ENCODE measurements at regions not wholly inside any gene's neighbourhood (a gene's known extent, or its start where the extent isn't known, plus 50 kb on each side); places are given as distances from the start of the nearest gene placed in this dataset.
"Not testable (repeated sequence)": the region's sequence is repeated elsewhere in the genome, so short reads cannot be mapped to it uniquely, and the experiment has no call there.

DNA sequence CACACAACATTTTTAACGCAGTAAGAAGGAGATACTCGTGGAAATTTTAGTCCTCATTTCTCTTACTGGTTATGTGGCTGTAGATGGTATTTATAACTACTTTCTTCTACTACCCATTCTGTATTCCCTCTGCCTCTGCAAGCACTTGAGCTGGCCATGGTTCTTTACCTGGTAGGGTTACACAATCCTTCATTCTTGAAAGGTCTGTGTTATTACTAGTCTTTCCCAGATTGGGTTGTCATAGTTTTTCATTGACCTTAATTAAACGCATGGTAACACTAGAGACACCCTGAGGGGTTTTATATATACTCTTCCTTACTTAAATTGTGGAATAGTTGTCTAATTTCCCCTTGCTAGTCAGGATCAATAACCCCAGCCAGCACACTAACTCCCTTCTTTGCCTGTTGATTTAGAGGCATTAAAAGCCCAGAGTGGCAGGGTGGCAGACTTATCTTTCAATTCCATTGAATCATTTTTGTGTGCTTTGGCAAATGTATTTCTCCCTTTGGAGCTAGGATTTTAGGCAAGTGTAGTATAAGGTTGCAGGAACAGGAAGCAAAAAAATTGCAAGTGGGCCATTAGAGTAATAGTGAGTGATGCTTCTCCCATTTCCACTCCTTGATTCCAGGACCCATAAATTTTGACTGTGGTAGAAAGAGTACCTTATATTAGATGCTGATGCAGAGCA is 113.6 kb upstream of the EMCN start:
- DNase-seq, result no peak

DNA sequence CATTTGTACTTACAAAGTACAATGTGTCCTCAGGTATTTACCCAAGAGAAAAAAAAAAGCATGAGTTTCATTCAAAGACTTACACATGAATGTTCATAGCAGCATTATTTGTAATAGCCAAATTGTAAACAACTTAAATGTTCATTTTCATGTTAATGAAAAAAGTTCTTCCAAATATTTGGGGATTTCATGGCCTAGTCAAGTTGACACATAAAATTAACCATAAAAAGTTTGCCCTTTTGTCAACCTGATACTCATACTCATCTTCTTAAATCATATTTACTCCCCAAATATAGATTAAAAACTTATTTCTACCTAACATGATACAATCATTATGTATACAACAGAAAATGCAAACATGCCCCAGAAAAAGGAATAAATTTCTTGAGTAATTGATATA is 112.5 kb upstream of the EMCN start:
- no peak for DNase-seq

DNA sequence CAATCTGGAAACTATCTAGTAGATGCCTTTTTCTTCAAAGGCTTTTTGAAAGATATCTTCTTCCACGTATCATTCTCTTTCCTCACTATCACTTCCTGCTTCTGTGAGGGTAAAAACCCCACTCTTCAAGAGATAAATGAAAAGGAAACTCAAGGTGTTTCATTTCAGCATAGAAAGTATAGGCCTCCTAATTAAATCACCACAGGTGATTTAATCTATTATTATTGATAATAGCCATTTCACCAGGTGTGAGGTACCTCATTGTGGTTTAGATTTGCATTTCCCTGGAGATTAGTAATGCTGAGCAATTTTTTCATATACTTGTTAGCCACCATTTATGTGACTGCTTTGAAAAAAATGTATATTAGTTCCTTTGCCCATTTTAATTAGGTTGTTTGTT is 92.0 kb upstream of the EMCN start:
- no peak for DNase-seq

DNA sequence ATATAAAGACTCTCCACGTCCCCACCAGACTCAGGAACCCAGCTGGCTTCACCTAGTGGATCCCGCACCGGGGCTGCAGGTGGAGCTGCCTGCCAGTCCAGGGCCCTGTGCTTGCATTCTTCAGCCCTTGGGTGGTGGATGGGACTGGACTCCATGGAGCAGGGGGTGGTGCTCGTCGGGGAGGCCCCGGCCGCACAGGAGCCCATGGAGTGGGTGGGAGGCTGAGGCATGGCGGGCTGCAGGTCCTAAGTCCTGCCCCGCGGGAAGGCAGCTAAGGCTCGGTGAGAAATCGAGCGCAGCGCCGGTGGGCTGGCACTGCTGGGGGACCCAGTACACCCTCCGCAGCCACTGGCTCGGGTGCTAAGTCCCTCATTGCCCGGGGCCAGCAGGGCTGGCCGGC is 90.8 kb upstream of the EMCN start:
- not testable (repeated sequence) for DNase-seq

DNA sequence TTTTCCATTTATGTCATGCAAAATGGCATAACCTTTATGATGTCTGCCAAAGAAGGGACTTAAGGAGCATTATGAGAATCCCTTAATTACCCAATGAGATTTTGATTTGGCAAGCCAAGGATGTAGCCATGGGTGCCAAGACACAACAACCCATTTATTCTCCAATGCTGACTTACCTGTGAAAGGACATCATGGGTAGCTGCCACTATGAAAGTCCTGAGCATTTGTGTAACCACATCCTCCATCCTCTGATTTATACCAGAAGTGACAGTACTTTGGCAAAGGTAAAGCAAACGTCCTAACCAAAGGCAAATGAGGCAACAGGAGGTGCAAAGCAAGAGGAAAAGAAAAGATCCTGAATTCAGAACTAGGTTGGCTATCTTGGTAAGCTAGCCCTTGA is 87.3 kb upstream of the EMCN start:
- no peak for DNase-seq

DNA sequence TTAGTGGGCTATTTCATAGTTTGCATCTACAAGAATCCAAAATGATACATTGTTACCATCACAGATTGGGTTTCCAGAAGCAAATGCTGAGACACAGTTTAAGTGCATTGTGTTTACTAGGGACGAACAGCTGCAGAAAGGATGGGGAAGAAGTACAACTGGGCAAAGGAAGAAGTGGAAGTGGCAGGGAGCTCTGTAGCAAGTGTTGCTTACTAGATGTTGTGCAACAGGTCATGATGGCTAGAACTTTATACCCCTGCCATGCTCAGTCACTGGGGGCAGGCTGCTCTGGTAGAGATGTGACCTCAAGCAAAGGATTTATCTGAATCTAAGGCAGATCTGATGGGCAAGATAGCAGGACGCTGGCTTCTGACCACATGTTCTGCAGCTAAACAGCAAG is 76.1 kb upstream of the EMCN start:
- DNase-seq, result no peak

DNA sequence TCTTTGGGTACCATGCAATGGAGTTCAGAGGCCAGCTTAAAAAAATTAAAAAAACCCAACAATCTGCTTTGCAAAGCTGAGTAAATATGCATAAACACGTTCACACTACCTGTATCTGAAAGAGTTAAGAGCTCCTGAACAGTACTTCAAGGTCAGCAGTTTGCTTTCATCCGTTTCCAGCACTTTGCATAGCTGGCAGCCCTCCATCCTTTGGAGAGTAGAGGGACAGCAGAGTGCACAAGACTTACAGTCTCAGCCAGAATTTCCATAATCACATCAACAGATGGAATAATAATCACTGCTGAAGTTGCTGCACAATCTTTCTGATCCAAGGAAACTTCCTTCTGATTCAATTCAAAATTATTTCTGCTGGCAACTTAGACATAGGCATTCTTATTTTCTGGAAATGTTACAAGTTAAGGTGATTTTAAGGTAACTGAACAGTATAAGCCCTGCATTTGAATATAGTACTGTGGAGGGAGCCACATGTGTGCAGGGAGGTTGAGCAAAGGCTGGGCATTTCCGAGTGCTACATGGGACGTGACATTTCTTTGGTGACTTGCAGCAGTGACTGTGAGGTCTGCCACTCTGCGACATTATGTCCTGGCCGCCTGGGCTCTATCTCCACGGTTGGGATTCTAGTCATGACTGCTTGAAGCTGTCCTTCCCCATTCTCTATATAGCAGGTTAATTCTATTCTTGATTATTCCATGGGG is 73.5 kb upstream of the EMCN start:
- DNase-seq, result no peak

DNA sequence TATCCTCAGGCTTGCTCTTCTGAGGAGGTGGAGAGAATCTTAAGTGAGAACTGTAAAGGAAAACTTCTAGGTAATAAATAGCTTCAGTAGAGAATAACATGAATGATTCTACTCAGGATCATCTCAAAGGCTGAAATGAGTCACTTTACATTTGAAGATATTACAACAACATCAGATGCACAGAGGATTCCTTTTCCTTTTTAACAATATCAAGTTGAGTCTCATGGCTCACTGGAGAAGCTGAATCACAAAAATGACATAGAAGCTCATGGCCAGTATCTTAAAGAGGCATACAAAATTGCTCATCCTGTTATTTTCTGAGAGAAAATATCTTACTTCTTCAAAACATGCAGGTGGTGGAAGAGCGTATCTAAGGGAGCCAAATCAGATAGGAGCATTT is 72.5 kb upstream of the EMCN start:
- no peak for DNase-seq

DNA sequence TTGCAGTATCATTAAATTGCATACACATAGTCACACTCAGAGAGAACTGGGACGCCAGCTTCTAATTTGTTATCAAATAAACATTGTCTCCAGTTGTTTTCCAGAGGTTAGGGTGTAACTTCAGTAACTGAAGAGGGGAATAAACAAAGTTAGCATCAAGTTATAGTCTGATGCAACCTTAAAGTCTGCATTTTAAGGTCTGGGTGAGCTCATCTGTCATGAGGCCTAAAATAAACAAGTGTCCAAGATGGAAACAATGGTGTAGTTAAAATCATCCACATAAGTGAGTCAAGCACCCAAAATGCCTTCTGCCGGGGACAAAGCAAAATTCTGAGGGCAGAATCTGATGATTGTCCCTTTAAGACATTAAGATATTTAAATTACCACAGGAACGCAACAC is 70.3 kb upstream of the EMCN start:
- no peak for DNase-seq

DNA sequence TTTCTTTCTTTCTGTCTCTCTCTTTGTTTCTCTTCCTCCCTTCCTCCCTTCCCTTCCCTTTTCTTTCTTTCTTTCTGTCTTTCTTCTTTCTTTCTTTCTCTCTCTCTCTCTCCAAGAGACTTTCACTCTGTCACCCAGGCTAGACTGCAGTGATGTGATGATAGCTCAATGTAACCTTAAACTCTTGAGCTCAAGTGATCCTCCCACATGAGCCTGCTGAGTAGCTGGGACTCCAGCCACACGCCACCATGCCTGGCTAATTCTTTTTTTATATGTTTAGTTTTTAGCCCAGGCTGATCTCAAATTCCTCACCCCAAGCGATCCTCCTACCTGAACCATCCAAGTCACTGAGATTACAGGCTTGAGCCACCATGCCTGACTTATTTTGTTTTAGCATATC is 64.3 kb upstream of the EMCN start:
- DNase-seq, result no peak

DNA sequence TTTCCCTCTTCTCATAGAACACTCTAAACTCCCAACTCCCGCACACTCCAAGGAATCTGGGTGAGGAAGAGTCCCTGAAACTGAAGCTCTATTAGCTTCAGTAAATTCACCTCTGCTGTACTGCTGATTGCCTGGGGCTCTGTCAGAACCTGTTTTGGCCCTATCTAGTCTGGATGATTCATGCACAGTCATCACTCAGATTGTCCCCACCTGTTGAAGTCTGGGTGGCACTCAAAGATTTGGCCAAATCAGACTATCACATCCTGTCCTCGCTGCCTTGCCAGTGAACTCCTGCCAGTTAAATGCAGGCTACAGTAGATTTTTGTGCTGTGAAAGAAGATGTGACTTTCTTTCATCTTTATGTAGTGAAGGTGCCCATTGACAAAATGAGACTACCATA is 63.5 kb upstream of the EMCN start:
- no peak for DNase-seq

DNA sequence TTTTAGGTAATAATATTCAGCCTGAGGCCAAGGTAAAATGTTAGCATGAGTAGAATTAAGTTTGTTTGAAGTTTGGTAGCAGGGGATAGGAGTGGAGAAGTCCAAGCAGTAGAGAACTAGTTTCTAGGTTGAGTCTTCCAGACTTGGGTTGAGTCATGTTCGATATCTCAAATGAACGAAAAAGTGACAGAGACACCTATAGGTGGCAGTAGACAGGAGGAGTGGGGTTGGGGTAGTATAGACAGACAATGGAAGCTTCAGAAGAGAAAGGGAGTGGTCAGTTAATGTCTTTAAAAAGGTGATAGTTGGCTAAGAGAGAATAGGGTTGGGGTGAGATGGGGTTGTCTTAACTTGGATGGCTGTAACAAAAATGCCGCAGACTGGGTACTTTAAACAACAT is 58.7 kb upstream of the EMCN start:
- DNase-seq, result no peak

DNA sequence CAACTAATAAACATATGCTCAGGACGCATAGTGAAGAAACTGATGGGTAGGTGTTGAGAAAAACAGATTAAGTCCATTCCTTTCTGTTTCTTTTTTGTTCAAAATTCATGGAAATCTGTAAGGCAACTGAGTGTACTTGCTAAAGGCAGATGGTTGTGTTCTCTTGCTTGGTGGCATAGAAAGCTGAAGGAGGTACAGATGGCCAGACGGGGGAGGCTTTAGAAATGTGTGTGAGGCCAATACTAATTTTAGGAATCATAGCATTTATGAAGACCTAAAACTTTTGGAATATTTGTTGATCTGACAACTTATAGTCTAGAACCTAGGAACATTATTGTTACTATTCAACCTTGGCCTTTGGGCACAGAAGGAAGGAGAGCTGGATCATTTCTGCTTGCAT is 56.8 kb upstream of the EMCN start:
- no peak for DNase-seq

DNA sequence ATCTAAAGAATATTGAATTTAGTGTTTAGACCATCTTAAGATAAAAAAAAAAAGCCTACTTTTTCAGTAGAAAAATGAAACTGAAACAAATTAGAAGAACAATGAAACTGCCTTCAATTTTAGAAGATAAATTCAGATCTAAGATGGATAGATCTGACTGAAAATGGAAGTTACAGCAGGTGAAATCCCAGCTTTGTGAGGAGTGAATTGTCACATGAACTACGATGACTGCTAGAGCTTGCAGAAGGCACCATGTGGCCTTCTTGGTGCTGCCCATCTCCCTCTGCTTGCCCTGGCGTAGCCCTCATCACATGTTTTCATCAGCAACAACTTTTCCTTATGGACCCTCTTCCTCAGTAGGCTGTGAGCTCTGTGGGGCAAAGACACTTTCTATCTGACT is 51.4 kb upstream of the EMCN start:
- DNase-seq, result no peak

Measured in fibroblast of skin of abdomen (primary cell).